Activated naive CD4-positive, alpha-beta T cell treated with anti-CD3 and anti-CD28 coated beads, Interleukin-2, amount 50 U/mL, for 24 hours (primary cell): ENCODE measurements at regions not wholly inside any gene's neighbourhood (a gene's known extent, or its start where the extent isn't known, plus 50 kb on each side); places are given as distances from the start of the nearest gene placed in this dataset.

ENCODE experiments used
- H3K27ac Mint-ChIP-seq: one replicate; pipeline ENCODE4 v1.8.0; 2021; ENCODE audit warnings: mild to moderate bottlenecking, mixed read lengths
- H3K27me3 Mint-ChIP-seq: one replicate; pipeline ENCODE4 v1.8.0; 2021; ENCODE audit warnings: mixed read lengths
- H3K36me3 Mint-ChIP-seq: one replicate; pipeline ENCODE4 v1.8.0; 2021; ENCODE audit warnings: mixed read lengths
- H3K4me1 Mint-ChIP-seq: one replicate; pipeline ENCODE4 v1.8.0; 2021; ENCODE audit warnings: mixed read lengths
- H3K4me3 Mint-ChIP-seq: one replicate; pipeline ENCODE4 v1.8.0; 2021; ENCODE audit warnings: mild to moderate bottlenecking, mixed read lengths
- H3K9me3 Mint-ChIP-seq: one replicate; pipeline ENCODE4 v1.8.0; 2021; ENCODE audit warnings: mixed read lengths

DNA sequence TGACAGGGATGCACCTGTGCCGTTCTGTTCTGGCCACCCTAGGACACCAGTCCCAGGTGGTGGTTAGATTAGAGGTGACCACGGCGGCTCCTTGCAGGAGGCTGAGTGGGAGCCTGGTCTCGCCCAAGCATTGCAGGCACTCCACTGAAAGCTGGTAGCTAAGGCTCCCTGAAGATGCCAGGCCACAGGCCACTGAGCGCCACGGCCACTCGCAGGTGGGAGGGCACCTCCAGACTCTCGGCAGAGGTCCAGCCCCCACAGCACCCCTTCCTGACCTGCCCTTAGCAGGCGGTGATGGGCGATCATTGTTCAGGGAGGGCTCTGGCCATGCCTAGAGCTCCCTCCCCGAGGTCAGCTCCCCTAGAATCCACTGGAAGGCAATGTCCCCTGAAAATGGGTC is 1270.2 kb downstream of the BRD1 start:
- Mint-ChIP-seq H3K27ac (no peak overlapping the region), H3K9me3 (no peaks in the 10 kb centered on the region), H3K36me3 (no peaks in the 10 kb centered on the region), H3K4me3 (no peak overlapping the region), H3K4me1 (no peaks in the 10 kb centered on the region), H3K27me3 (no peaks in the 10 kb centered on the region)

DNA sequence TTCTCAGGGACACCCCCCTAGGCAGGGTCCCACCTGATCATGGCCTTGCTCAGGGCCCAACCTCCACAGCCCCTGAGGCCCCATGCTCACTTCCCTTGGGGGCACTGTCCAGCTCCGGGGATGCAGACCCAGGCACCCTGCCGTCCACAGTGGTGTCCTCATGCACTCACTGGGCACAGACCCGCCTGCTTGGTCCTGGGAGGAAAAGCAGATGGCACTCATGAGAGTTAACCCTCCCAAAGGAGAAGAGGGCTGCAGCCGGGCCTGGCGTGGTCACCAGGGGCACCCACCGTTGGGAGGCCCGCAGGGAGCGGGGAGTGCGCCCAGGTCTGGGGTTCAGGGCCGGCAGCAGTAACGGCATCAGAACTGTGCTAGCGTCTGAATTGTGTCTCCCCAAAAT is 1270.9 kb downstream of the BRD1 start:
- Mint-ChIP-seq H3K36me3 (no peaks in the 10 kb centered on the region), H3K27ac (no peak overlapping the region), H3K27me3 (no peaks in the 10 kb centered on the region), H3K4me1 (no peaks in the 10 kb centered on the region), H3K9me3 (no peaks in the 10 kb centered on the region), H3K4me3 (no peak overlapping the region)

DNA sequence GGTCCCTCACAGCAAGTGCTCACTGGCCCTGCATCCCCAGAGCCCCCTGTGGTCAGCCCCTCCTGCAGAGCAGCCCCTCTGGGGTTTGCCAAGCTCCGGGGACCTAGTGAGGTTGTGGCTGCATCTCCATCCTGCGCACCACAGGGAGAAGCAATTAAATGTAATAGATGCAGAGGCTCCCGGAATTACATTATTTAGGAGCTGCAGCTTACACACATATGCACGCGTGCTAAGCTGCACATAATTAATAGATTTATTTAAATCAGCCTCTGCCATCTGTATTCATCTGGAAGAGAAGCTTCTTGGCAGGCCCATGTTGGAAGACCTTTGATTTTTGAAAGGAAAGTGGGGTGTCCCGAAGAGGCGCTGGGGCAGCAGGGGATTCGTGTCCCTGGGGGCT is 1271.5 kb downstream of the BRD1 start:
- Mint-ChIP-seq H3K36me3 (no peaks in the 10 kb centered on the region), H3K27ac (no peak overlapping the region), H3K9me3 (no peaks in the 10 kb centered on the region), H3K27me3 (peaks cover under 1% of the 10 kb centered on the region), H3K4me1 (no peaks in the 10 kb centered on the region), H3K4me3 (no peak overlapping the region)

DNA sequence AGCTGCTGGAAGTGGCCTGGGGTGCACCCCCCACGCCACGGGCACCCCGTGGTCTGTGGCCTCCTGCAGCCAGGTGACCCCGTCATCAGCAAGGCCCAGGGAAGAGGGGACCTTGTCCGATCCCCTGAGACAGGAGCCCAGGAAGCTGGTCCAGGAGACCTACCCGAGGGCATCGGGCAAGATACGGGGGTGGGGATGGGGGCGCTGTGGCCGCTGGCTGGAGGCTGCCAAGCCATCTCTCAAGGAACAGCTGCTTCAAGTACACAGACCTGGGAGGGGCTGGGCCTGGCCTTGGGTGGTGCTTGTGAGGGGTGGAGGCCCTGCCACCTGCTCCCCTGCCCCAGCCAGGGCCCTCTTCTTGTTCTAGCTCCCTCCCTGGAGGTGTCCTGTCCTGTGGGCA is 1272.1 kb downstream of the BRD1 start:
- Mint-ChIP-seq H3K4me1 (no peaks in the 10 kb centered on the region), H3K27ac (no peak overlapping the region), H3K9me3 (no peaks in the 10 kb centered on the region), H3K36me3 (no peaks in the 10 kb centered on the region), H3K27me3 (peaks cover 1% of the 10 kb centered on the region), H3K4me3 (no peak overlapping the region)

GRCh38 chr22:48554893-48555572 is 1272.6 kb downstream of the BRD1 start:
- Mint-ChIP-seq H3K36me3 (no peaks in the 10 kb centered on the region), H3K4me1 (no peaks in the 10 kb centered on the region), H3K9me3 (no peaks in the 10 kb centered on the region), H3K27me3 (peaks cover 1% of the 10 kb centered on the region), H3K27ac (no peak overlapping the region), H3K4me3 (no peak overlapping the region)

GRCh38 chr22:48553694-48554308 is 1273.9 kb downstream of the BRD1 start:
- Mint-ChIP-seq H3K27ac (no peak overlapping the region), H3K27me3 (peaks cover 1% of the 10 kb centered on the region), H3K36me3 (no peaks in the 10 kb centered on the region), H3K9me3 (no peaks in the 10 kb centered on the region), H3K4me3 (no peak overlapping the region), H3K4me1 (no peaks in the 10 kb centered on the region)

- Mint-ChIP-seq H3K9me3 (no peaks in the 10 kb centered on the region), H3K27ac (no peak overlapping the region), H3K4me3 (no peak overlapping the region), H3K4me1 (no peaks in the 10 kb centered on the region), H3K36me3 (no peaks in the 10 kb centered on the region), H3K27me3 (peaks cover 1% of the 10 kb centered on the region)
Observed at GRCh38 chr22:48553119-48553518, 1274.6 kb downstream of the BRD1 start.

- Mint-ChIP-seq H3K4me1 (no peaks in the 10 kb centered on the region), H3K36me3 (no peaks in the 10 kb centered on the region), H3K4me3 (no peak overlapping the region), H3K27ac (no peak overlapping the region), H3K9me3 (no peaks in the 10 kb centered on the region), H3K27me3 (peaks cover 1% of the 10 kb centered on the region)
Observed at GRCh38 chr22:48551716-48552268, 1275.9 kb downstream of the BRD1 start.

GRCh38 chr22:48551061-48551460 is 1276.6 kb downstream of the BRD1 start:
- Mint-ChIP-seq H3K4me1 (no peaks in the 10 kb centered on the region), H3K9me3 (no peaks in the 10 kb centered on the region), H3K4me3 (no peak overlapping the region), H3K27me3 (peaks cover 1% of the 10 kb centered on the region), H3K36me3 (no peaks in the 10 kb centered on the region), H3K27ac (no peak overlapping the region)

GRCh38 chr22:48548391-48548790 is 1279.3 kb downstream of the BRD1 start:
- H3K9me3 Mint-ChIP-seq = no peaks in the 10 kb centered on the region
- no peak overlapping the region for H3K27ac Mint-ChIP-seq

GRCh38 chr22:48547971-48548370 is 1279.7 kb downstream of the BRD1 start:
- Mint-ChIP-seq H3K27me3 (peaks cover 1% of the 10 kb centered on the region), H3K9me3 (no peaks in the 10 kb centered on the region), H3K4me1 (no peaks in the 10 kb centered on the region), H3K27ac (no peak overlapping the region), H3K36me3 (no peaks in the 10 kb centered on the region), H3K4me3 (no peak overlapping the region)

More at GRCh38 chr22:48548391-48548790, 1279.3 kb downstream of the BRD1 start:
- Mint-ChIP-seq H3K36me3 (no peaks in the 10 kb centered on the region), H3K27me3 (peaks cover 1% of the 10 kb centered on the region), H3K4me1 (no peaks in the 10 kb centered on the region), H3K4me3 (no peak overlapping the region)

GRCh38 chr22:48546653-48547424 is 1280.8 kb downstream of the BRD1 start:
- Mint-ChIP-seq H3K4me1 (no peaks in the 10 kb centered on the region), H3K27ac (no peak overlapping the region), H3K27me3 (peaks cover 1% of the 10 kb centered on the region), H3K9me3 (no peaks in the 10 kb centered on the region), H3K4me3 (no peak overlapping the region), H3K36me3 (no peaks in the 10 kb centered on the region)

GRCh38 chr22:48545987-48546386 is 1281.7 kb downstream of the BRD1 start:
- H3K4me3 Mint-ChIP-seq = no peak overlapping the region
- H3K27me3 Mint-ChIP-seq = no peaks in the 10 kb centered on the region
- no peaks in the 10 kb centered on the region for H3K36me3 Mint-ChIP-seq
- no peaks in the 10 kb centered on the region for H3K9me3 Mint-ChIP-seq
- no peaks in the 10 kb centered on the region for H3K4me1 Mint-ChIP-seq
- no peak overlapping the region for H3K27ac Mint-ChIP-seq

- Mint-ChIP-seq H3K36me3 (no peaks in the 10 kb centered on the region), H3K4me1 (no peaks in the 10 kb centered on the region), H3K27me3 (no peaks in the 10 kb centered on the region), H3K4me3 (no peak overlapping the region), H3K9me3 (no peaks in the 10 kb centered on the region), H3K27ac (no peak overlapping the region)
Observed at GRCh38 chr22:48541401-48542098, 1286.1 kb downstream of the BRD1 start.

DNA sequence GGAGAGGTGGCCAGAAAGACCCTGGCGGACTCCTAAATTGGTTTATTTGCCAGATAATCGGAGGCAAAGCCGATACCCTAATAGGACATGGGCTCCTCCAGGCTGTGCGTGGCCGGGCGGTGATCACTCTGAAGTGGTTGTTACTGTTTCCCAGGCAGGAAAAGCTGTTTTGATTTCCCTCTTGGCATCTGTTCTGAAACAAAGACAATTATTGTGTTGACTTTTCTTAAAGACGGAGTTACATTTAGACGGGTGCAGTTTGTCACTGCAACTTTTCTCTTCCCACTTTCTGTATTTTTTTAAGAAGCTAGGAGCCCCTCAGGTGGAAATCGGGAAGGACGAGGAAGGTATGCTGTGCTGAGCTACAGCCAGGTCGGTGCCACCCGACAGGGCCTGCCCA is 1288.4 kb downstream of the BRD1 start:
- Mint-ChIP-seq H3K27ac (no peak overlapping the region), H3K9me3 (no peaks in the 10 kb centered on the region), H3K27me3 (no peaks in the 10 kb centered on the region), H3K4me3 (no peak overlapping the region), H3K36me3 (no peaks in the 10 kb centered on the region), H3K4me1 (no peaks in the 10 kb centered on the region)
